ENCODE measurements at regions not wholly inside any gene's neighbourhood (a gene's known extent, or its start where the extent isn't known, plus 50 kb on each side); places are given as distances from the start of the nearest gene placed in this dataset.
"Not testable (repeated sequence)": the region's sequence is repeated elsewhere in the genome, so short reads cannot be mapped to it uniquely, and the experiment has no call there.

GRCh38 chr1:164021813-164022212 is 537.2 kb upstream of the PBX1 start:
- no peak for DNase-seq

- DNase-seq: no peak
Observed at GRCh38 chr1:164033782-164034181, 525.2 kb upstream of the PBX1 start.

GRCh38 chr1:164040754-164041153 is 518.2 kb upstream of the PBX1 start:
- no peak for DNase-seq

GRCh38 chr1:164051782-164052181 is 507.2 kb upstream of the PBX1 start:
- no peak for DNase-seq

GRCh38 chr1:164054331-164054730 is 504.7 kb upstream of the PBX1 start:
- no peak for DNase-seq

GRCh38 chr1:164058198-164058597 is 500.8 kb upstream of the PBX1 start:
- DNase-seq: no peak

GRCh38 chr1:164061528-164061927 is 497.5 kb upstream of the PBX1 start:
- no peak for DNase-seq

- no peak for DNase-seq
Observed at GRCh38 chr1:164064501-164064900, 494.5 kb upstream of the PBX1 start.

- no peak for DNase-seq
Observed at GRCh38 chr1:164071288-164071687, 487.7 kb upstream of the PBX1 start.

GRCh38 chr1:164086832-164087231 is 472.2 kb upstream of the PBX1 start:
- DNase-seq: no peak

GRCh38 chr1:164087906-164088453 is 471.0 kb upstream of the PBX1 start:
- DNase-seq: no peak

GRCh38 chr1:164092603-164093353 is 466.2 kb upstream of the PBX1 start:
- DNase-seq: no peak

GRCh38 chr1:164093543-164093942 is 465.4 kb upstream of the PBX1 start:
- DNase-seq: no peak

- no peak for DNase-seq
Observed at GRCh38 chr1:164101802-164102201, 457.2 kb upstream of the PBX1 start.

- no peak for DNase-seq
Observed at GRCh38 chr1:164131949-164132348, 427.0 kb upstream of the PBX1 start.

- DNase-seq: no peak
Observed at GRCh38 chr1:164137273-164137925, 421.6 kb upstream of the PBX1 start.

GRCh38 chr1:164141797-164142196 is 417.2 kb upstream of the PBX1 start:
- DNase-seq: no peak

- DNase-seq: no peak
Observed at GRCh38 chr1:164154622-164155021, 404.4 kb upstream of the PBX1 start.

- no peak for DNase-seq
Observed at GRCh38 chr1:164155347-164155746, 403.6 kb upstream of the PBX1 start.

- no peak for DNase-seq
Observed at GRCh38 chr1:164163289-164163849, 395.6 kb upstream of the PBX1 start.

GRCh38 chr1:164165466-164165865 is 393.5 kb upstream of the PBX1 start:
- no peak for DNase-seq

- not testable (repeated sequence) for DNase-seq
Observed at GRCh38 chr1:164166454-164166853, 392.5 kb upstream of the PBX1 start.

- DNase-seq: no peak
Observed at GRCh38 chr1:164177118-164177517, 381.9 kb upstream of the PBX1 start.

- DNase-seq: no peak
Observed at GRCh38 chr1:164180824-164181223, 378.2 kb upstream of the PBX1 start.
